GM23338 (cell line): ENCODE measurements at regions not wholly inside any gene's neighbourhood (a gene's known extent, or its start where the extent isn't known, plus 50 kb on each side); places are given as distances from the start of the nearest gene placed in this dataset.

Experiments
- ATAC-seq: fragments of 200-7000 bp; cut with Tn5 transposase; 3 replicates; pipeline ENCODE4 v1.9.1; 2020
- DNase-seq: peaks from one replicate; pipeline ENCODE4 v3.0.0-alpha.2; 2015; ENCODE audit warnings: low spot score
- H2AFZ ChIP-seq: fragments of 200-600 bp; sonication (generic); 2 replicates; pipeline ENCODE4 v1.8.0; 2016; ENCODE audit warnings: antibody characterized with exemption, mild to moderate bottlenecking, moderate library complexity
- H3F3A ChIP-seq: fragments of 200-600 bp; sonication (generic); replicated peaks from 2 replicates; pipeline ENCODE4 v1.8.0; 2017; ENCODE audit warnings: antibody characterized with exemption, mixed run types, low read depth
- H3K27ac ChIP-seq: fragments of 200-600 bp; sonication (generic); 2 replicates; pipeline ENCODE4 v1.6.1; 2016; ENCODE audit warnings: low read depth
- H3K27me3 ChIP-seq: fragments of 200-600 bp; sonication (generic); 2 replicates; pipeline ENCODE4 v1.8.0; 2016; ENCODE audit warnings: mild to moderate bottlenecking, mixed run types, moderate library complexity; ENCODE audit not compliant: insufficient read depth
- H3K36me3 ChIP-seq: fragments of 200-600 bp; sonication (generic); 2 replicates; pipeline ENCODE4 v1.8.0; 2016; ENCODE audit warnings: mild to moderate bottlenecking; ENCODE audit not compliant: insufficient read depth
- H3K4me1 ChIP-seq: fragments of 200-600 bp; sonication (generic); 2 replicates; pipeline ENCODE4 v1.8.0; 2016; ENCODE audit warnings: mild to moderate bottlenecking, moderate library complexity; ENCODE audit not compliant: insufficient read depth
- H3K4me2 ChIP-seq: fragments of 200-600 bp; sonication (generic); 2 replicates; pipeline ENCODE4 v1.7.1; 2017; ENCODE audit warnings: mixed run types
- H3K4me3 ChIP-seq: fragments of 200-600 bp; sonication (generic); 2 replicates; pipeline ENCODE4 v1.6.1; 2016; ENCODE audit warnings: mixed run types
- H3K79me2 ChIP-seq: fragments of 200-600 bp; sonication (generic); replicated peaks from 2 replicates; pipeline ENCODE4 v1.8.0; 2017; ENCODE audit warnings: mild to moderate bottlenecking; ENCODE audit not compliant: insufficient read depth
- H3K9me2 ChIP-seq: fragments of 200-600 bp; sonication (generic); 2 replicates; pipeline ENCODE4 v1.8.0; 2017; ENCODE audit not compliant: insufficient read depth
- H4K20me1 ChIP-seq: fragments of 200-600 bp; sonication (generic); replicated peaks from 2 replicates; pipeline ENCODE4 v1.8.0; 2017; ENCODE audit warnings: mild to moderate bottlenecking; ENCODE audit not compliant: insufficient read depth
- H3K27ac Mint-ChIP-seq: 2 replicates; pipeline ENCODE4 v1.8.0; 2020; ENCODE audit warnings: inconsistent platforms, mild to moderate bottlenecking, moderate library complexity, mixed read lengths
- H3K27me3 Mint-ChIP-seq: 3 replicates; pipeline ENCODE4 v1.8.0; 2022; ENCODE audit warnings: low read depth, mild to moderate bottlenecking, moderate library complexity, mixed read lengths, inconsistent platforms; ENCODE audit not compliant: insufficient read depth, poor library complexity
- H3K36me3 Mint-ChIP-seq: 3 replicates; pipeline ENCODE4 v1.8.0; 2021; ENCODE audit warnings: low read depth, mild to moderate bottlenecking, inconsistent platforms, moderate library complexity, mixed read lengths
- H3K4me1 Mint-ChIP-seq: 3 replicates; pipeline ENCODE4 v1.8.0; 2020; ENCODE audit warnings: mild to moderate bottlenecking, inconsistent platforms, mixed read lengths
- H3K4me3 Mint-ChIP-seq: 3 replicates; pipeline ENCODE4 v1.8.0; 2021; ENCODE audit warnings: moderate library complexity, mild to moderate bottlenecking, inconsistent platforms, mixed read lengths
- H3K9me3 Mint-ChIP-seq: 3 replicates; pipeline ENCODE4 v1.8.0; 2020; ENCODE audit warnings: moderate library complexity, mild to moderate bottlenecking, inconsistent platforms, mixed read lengths
- CREB1 ChIP-seq: fragments of 250-450 bp; sonication (Bioruptor Pico); IDR thresholded peaks from 2 replicates; pipeline ENCODE4 v1.5.0; 2020; ENCODE audit warnings: low read depth, mild to moderate bottlenecking, moderate library complexity
- ETS1 ChIP-seq: IDR thresholded peaks from 2 replicates; pipeline ENCODE4 v1.6.1; 2016; ENCODE audit warnings: antibody characterized with exemption
- EZH2 ChIP-seq: fragments of 200-600 bp; sonication (generic); IDR thresholded peaks from one replicate; pipeline ENCODE4 v1.8.0; 2017; ENCODE audit warnings: antibody characterized with exemption, mild to moderate bottlenecking, low read depth; ENCODE audit not compliant: unreplicated experiment
- EZH2phosphoT487 ChIP-seq: fragments of 200-600 bp; sonication (generic); IDR thresholded peaks from one replicate; pipeline ENCODE4 v1.8.1; 2018; ENCODE audit warnings: antibody characterized with exemption; ENCODE audit not compliant: unreplicated experiment
- JUNB ChIP-seq: IDR thresholded peaks from one replicate; pipeline ENCODE4 v1.6.1; 2016; ENCODE audit warnings: antibody characterized with exemption; ENCODE audit not compliant: unreplicated experiment
- POLR2AphosphoS5 ChIP-seq: IDR thresholded peaks from 2 replicates; pipeline ENCODE4 v1.6.1; 2016; ENCODE audit warnings: antibody characterized with exemption, low read depth
- STAT1 ChIP-seq: IDR thresholded peaks from one replicate; pipeline ENCODE4 v1.6.1; 2016; ENCODE audit warnings: antibody characterized with exemption; ENCODE audit not compliant: unreplicated experiment
- ZNF462 ChIP-seq: fragments of 250-450 bp; sonication (Bioruptor Pico); IDR thresholded peaks from 2 replicates; pipeline ENCODE4 v1.5.0; 2020; ENCODE audit warnings: mild to moderate bottlenecking, moderate library complexity

GRCh38 chr11:133597236-133597635 lies 64.9 kb upstream of the OPCML start (continued):
- TF ChIP-seq STAT1 (no peak), CREB1 (CRISPR knock-in tag) (no peak), ZNF462 (CRISPR knock-in tag) (no peak), POLR2AphosphoS5 (no peak), EZH2phosphoT487 (no peak), EZH2 (no peak), ETS1 (no peak)

- Mint-ChIP-seq H3K27ac (no peak overlapping the region), H3K4me1 (peaks cover 17% of the 10 kb centered on the region), H3K27me3 (peaks cover 4% of the 10 kb centered on the region), H3K4me3 (no peak overlapping the region), H3K36me3 (no peaks in the 10 kb centered on the region), H3K9me3 (no peaks in the 10 kb centered on the region)
- Histone ChIP-seq H3K9me2 (peaks cover 14% of the 10 kb centered on the region), H3F3A (no peaks in the 10 kb centered on the region), H4K20me1 (no peaks in the 10 kb centered on the region), H3K36me3 (no peaks in the 10 kb centered on the region; the same call in 1 of the 2 replicates), H3K4me2 (no peak overlapping the region), H2AFZ (no peak overlapping the region), H3K27ac (no peak overlapping the region), H3K27me3 (no peaks in the 10 kb centered on the region), H3K4me3 (no peak overlapping the region), H3K4me1 (peaks cover 7% of the 10 kb centered on the region; the same call in 1 of the 2 replicates), H3K79me2 (no peaks in the 10 kb centered on the region)
- ATAC-seq (no peak), DNase-seq (no peak)
- TF ChIP-seq JUNB: no peak
- no peak for TF ChIP-seq ETS1
- no peak for TF ChIP-seq EZH2phosphoT487
Observed at GRCh38 chr11:133595998-133596590, 63.8 kb upstream of the OPCML start.
